Fibroblast of the conjunctiva (primary cell): ENCODE measurements at regions not wholly inside any gene's neighbourhood (a gene's known extent, or its start where the extent isn't known, plus 50 kb on each side); places are given as distances from the start of the nearest gene placed in this dataset.
"Not testable (repeated sequence)": the region's sequence is repeated elsewhere in the genome, so short reads cannot be mapped to it uniquely, and the experiment has no call there.

ENCODE experiments used
- DNase-seq: peaks from one replicate; pipeline ENCODE4 v3.0.0-alpha.2; 2010; ENCODE audit warnings: low read depth

GRCh38 chr1:217921126-217921904 is 290.2 kb downstream of the SPATA17 start:
- no peak for DNase-seq

- no peak for DNase-seq
Observed at GRCh38 chr1:217924924-217925323, 293.8 kb downstream of the SPATA17 start.

GRCh38 chr1:217929213-217929885 is 298.2 kb downstream of the SPATA17 start:
- no peak for DNase-seq

- DNase-seq: no peak
Observed at GRCh38 chr1:217943361-217943760, 312.2 kb downstream of the SPATA17 start.

- no peak for DNase-seq
Observed at GRCh38 chr1:217944550-217944949, 313.4 kb downstream of the SPATA17 start.

- no peak for DNase-seq
Observed at GRCh38 chr1:217946511-217946910, 315.4 kb downstream of the SPATA17 start.

- DNase-seq: no peak
Observed at GRCh38 chr1:217948741-217949140, 317.6 kb downstream of the SPATA17 start.

- no peak for DNase-seq
Observed at GRCh38 chr1:217953330-217953729, 322.2 kb downstream of the SPATA17 start.

- no peak for DNase-seq
Observed at GRCh38 chr1:217953922-217954321, 322.8 kb downstream of the SPATA17 start.

- no peak for DNase-seq
Observed at GRCh38 chr1:217955723-217956122, 324.6 kb downstream of the SPATA17 start.

- no peak for DNase-seq
Observed at GRCh38 chr1:217965156-217965786, 319.8 kb upstream of the RRP15 start.

- no peak for DNase-seq
Observed at GRCh38 chr1:217968085-217968484, 317.0 kb upstream of the RRP15 start.

- no peak for DNase-seq
Observed at GRCh38 chr1:217969428-217969827, 315.7 kb upstream of the RRP15 start.

GRCh38 chr1:217977943-217978342 is 307.1 kb upstream of the RRP15 start:
- no peak for DNase-seq

GRCh38 chr1:217981430-217981829 is 303.7 kb upstream of the RRP15 start:
- no peak for DNase-seq

- no peak for DNase-seq
Observed at GRCh38 chr1:217982331-217983050, 302.6 kb upstream of the RRP15 start.

- DNase-seq: no peak
Observed at GRCh38 chr1:217983051-217983375, 302.1 kb upstream of the RRP15 start.

GRCh38 chr1:217985641-217986040 is 299.5 kb upstream of the RRP15 start:
- DNase-seq: no peak

GRCh38 chr1:217989510-217989909 is 295.6 kb upstream of the RRP15 start:
- no peak for DNase-seq

GRCh38 chr1:217993439-217993838 is 291.7 kb upstream of the RRP15 start:
- DNase-seq: no peak

GRCh38 chr1:218008296-218008695 is 276.8 kb upstream of the RRP15 start:
- not testable (repeated sequence) for DNase-seq

- DNase-seq: not testable (repeated sequence)
Observed at GRCh38 chr1:218015106-218015505, 270.0 kb upstream of the RRP15 start.
